Naive thymus-derived CD4-positive, alpha-beta T cell (primary cell): ENCODE measurements at regions not wholly inside any gene's neighbourhood (a gene's known extent, or its start where the extent isn't known, plus 50 kb on each side); places are given as distances from the start of the nearest gene placed in this dataset.
"Not testable (repeated sequence)": the region's sequence is repeated elsewhere in the genome, so short reads cannot be mapped to it uniquely, and the experiment has no call there.

Experiments
- ATAC-seq: fragments of 150-1000 bp; cut with Tn5 transposase; 2 replicates; pipeline ENCODE4 v1.10.0; 2021; ENCODE audit warnings: mild to moderate bottlenecking, moderate library complexity
- CTCF ChIA-PET: fragments of 350-600 bp; sonication (Branson Sonifier 250); formaldehyde crosslinking; loops from one replicate; lab custom pipeline; 2021; ENCODE audit warnings: antibody characterized with exemption; lab: Charles Lee
- POLR2A ChIA-PET: fragments of 350-600 bp; sonication (Branson Sonifier 250); formaldehyde crosslinking; loops from one replicate; lab custom pipeline; 2021; ENCODE audit warnings: antibody characterized with exemption, inconsistent platforms; lab: Charles Lee
- DNase-seq, 9 donors: peaks; one replicate each; pipeline versions ENCODE4 v3.0.0 to v3.0.0-alpha.2; 2020 to 2022; ENCODE audit warnings: mixed read lengths in 1 of 9
- H3K27ac ChIP-seq: one replicate; pipeline ENCODE4 v1.7.0; 2013; ENCODE audit warnings: mild to moderate bottlenecking, low read depth, low read length, moderate library complexity
- H3K27me3 ChIP-seq, 2 donors: one replicate each; pipeline ENCODE4 v1.7.0; 2013; ENCODE audit warnings: low read length in 2 of 2, mild to moderate bottlenecking in 2 of 2, moderate library complexity in 2 of 2; ENCODE audit not compliant: control insufficient read depth in 2 of 2, insufficient read depth in 2 of 2
- H3K36me3 ChIP-seq, 3 experiments: 1 replicate in 2 of 3; 2 replicates in 1 of 3; pipeline ENCODE4 v1.7.0; 2013; ENCODE audit warnings: low read length in 3 of 3, mild to moderate bottlenecking in 3 of 3, moderate library complexity in 1 of 3; ENCODE audit not compliant: insufficient read depth in 3 of 3, control insufficient read depth in 2 of 3
- H3K4me1 ChIP-seq, 2 donors: one replicate each; pipeline ENCODE4 v1.7.0; 2013; ENCODE audit warnings: low read length in 2 of 2, mild to moderate bottlenecking in 2 of 2, moderate library complexity in 1 of 2; ENCODE audit not compliant: control insufficient read depth in 2 of 2, insufficient read depth in 2 of 2
- H3K4me3 ChIP-seq: 2 replicates; pipeline ENCODE4 v1.7.0; 2013; ENCODE audit warnings: mild to moderate bottlenecking, low read length
- H3K9me3 ChIP-seq, 3 experiments: 1 replicate in 2 of 3; 2 replicates in 1 of 3; pipeline ENCODE4 v1.7.0; 2013; ENCODE audit warnings: low read length in 3 of 3; ENCODE audit not compliant: control insufficient read depth in 2 of 3
- H3K27ac Mint-ChIP-seq, 9 donors: one replicate each; pipeline ENCODE4 v1.8.0; 2020 to 2022; ENCODE audit warnings: mixed read lengths in 9 of 9, mild to moderate bottlenecking in 8 of 9, moderate library complexity in 5 of 9, inconsistent platforms in 2 of 9
- H3K27me3 Mint-ChIP-seq, 5 donors: one replicate each; pipeline ENCODE4 v1.8.0; 2021 to 2022; ENCODE audit warnings: mixed read lengths in 5 of 5, mild to moderate bottlenecking in 1 of 5
- H3K36me3 Mint-ChIP-seq, 5 donors: one replicate each; pipeline ENCODE4 v1.8.0; 2020 to 2022; ENCODE audit warnings: mixed read lengths in 5 of 5, mild to moderate bottlenecking in 3 of 5, inconsistent platforms in 1 of 5
- H3K4me1 Mint-ChIP-seq, 7 donors: one replicate each; pipeline ENCODE4 v1.8.0; 2020 to 2022; ENCODE audit warnings: mixed read lengths in 7 of 7, mild to moderate bottlenecking in 3 of 7, inconsistent platforms in 1 of 7
- H3K4me3 Mint-ChIP-seq, 10 donors: one replicate each; pipeline ENCODE4 v1.8.0; 2020 to 2022; ENCODE audit warnings: mild to moderate bottlenecking in 10 of 10, mixed read lengths in 10 of 10, moderate library complexity in 6 of 10, inconsistent platforms in 2 of 10
- H3K9me3 Mint-ChIP-seq, 11 donors: one replicate each; pipeline ENCODE4 v1.8.0; 2020 to 2022; ENCODE audit warnings: mixed read lengths in 11 of 11, mild to moderate bottlenecking in 4 of 11, inconsistent platforms in 1 of 11, moderate library complexity in 1 of 11
- intact Hi-C, 2 donors: fragments of 100-400 bp; cut with micrococcal nuclease; formaldehyde crosslinking; loops; one replicate each; pipeline ENCODE4 v1.15.1; 2023

DNA sequence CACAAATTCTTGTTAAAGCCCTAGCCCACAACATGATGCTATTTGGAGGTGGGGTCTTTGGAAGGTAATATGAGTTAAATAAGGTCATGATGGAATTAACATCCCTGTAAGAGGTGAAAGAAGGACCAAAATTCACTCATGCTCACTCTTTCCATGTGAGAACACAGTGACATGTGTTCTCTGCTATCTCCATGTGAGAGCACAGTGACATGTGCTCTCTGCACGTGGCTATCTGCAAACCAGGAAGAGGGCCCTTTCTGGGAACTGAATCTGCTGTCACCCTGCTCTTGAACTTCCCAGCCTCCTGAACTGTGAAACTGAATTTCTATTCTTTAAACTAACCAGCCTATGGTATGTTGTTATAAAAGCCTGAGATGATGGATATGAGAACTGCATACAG is 1159.4 kb upstream of the ADGRB3 start:
- Histone ChIP-seq H3K36me3 (no peaks in the 10 kb centered on the region), H3K27me3 (no peaks in the 10 kb centered on the region), H3K4me1 (no peaks in the 10 kb centered on the region), H3K9me3 (no peaks in the 10 kb centered on the region), H3K4me3 (no peak overlapping the region), H3K27ac (no peak overlapping the region)
- Mint-ChIP-seq H3K36me3 (no peaks in the 10 kb centered on the region), H3K4me3 (no peak overlapping the region), H3K9me3 (peaks cover 0 to 14% (median 7%) of the 10 kb centered on the region in 11 donors), H3K27me3 (no peaks in the 10 kb centered on the region), H3K27ac (no peak overlapping the region), H3K4me1 (no peaks in the 10 kb centered on the region)
- CTCF ChIA-PET = no interaction called here
- ATAC-seq (no peak), DNase-seq (no peak)
- intact Hi-C loops = no loop called here
- POLR2A ChIA-PET = no interaction called here

DNA sequence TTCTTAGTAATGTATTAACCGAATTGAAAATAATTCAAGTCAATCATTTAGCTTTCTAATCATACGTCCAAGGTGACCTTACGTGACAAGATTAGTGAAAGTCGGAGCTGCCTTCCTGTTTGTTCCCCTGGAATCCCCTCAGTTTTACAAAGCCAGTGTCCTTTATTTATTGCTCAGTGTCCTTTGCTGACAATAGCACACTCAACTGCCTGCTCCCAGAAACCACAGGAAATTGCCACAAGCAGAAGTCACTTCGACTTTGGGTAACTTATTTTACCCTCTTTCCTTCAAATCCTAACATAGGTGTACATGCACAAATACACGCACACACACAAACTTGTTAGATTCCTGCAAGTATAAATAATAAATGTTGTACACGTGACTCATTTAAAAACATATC is 1167.7 kb upstream of the ADGRB3 start:
- no peaks in the 10 kb centered on the region for H3K27me3 ChIP-seq
- POLR2A ChIA-PET = no interaction called here
- H3K27ac ChIP-seq = no peak overlapping the region
- H3K36me3 Mint-ChIP-seq = no peaks in the 10 kb centered on the region
- intact Hi-C loops = no loop called here
- H3K4me3 ChIP-seq = no peak overlapping the region
- H3K27me3 Mint-ChIP-seq = no peaks in the 10 kb centered on the region
- no peaks in the 10 kb centered on the region for H3K4me1 ChIP-seq
- DNase-seq = no peak
- H3K9me3 ChIP-seq = no peaks in the 10 kb centered on the region
- H3K9me3 Mint-ChIP-seq = peaks cover 0 to 19% (median 10%) of the 10 kb centered on the region in 11 donors
- no peaks in the 10 kb centered on the region for H3K36me3 ChIP-seq
- H3K27ac Mint-ChIP-seq = no peak overlapping the region
- H3K4me1 Mint-ChIP-seq = no peaks in the 10 kb centered on the region
- CTCF ChIA-PET = no interaction called here
- no peak overlapping the region for H3K4me3 Mint-ChIP-seq
- ATAC-seq = no peak

GRCh38 chr6:67462725-67463124 is 1172.4 kb upstream of the ADGRB3 start:
- DNase-seq, CTCF ChIA-PET, H3K27me3 ChIP-seq, H3K4me1 Mint-ChIP-seq, H3K36me3 Mint-ChIP-seq, POLR2A ChIA-PET, intact Hi-C loops, H3K27ac Mint-ChIP-seq, H3K36me3 ChIP-seq, H3K27me3 Mint-ChIP-seq, H3K27ac ChIP-seq, H3K4me3 Mint-ChIP-seq, ATAC-seq, H3K4me1 ChIP-seq, H3K4me3 ChIP-seq: not testable (repeated sequence)
- H3K9me3 ChIP-seq = peaks cover 0 to 13% (median 0%) of the 10 kb centered on the region in 3 experiments
- peaks cover 9 to 35% (median 19%) of the 10 kb centered on the region in 11 donors for H3K9me3 Mint-ChIP-seq

DNA sequence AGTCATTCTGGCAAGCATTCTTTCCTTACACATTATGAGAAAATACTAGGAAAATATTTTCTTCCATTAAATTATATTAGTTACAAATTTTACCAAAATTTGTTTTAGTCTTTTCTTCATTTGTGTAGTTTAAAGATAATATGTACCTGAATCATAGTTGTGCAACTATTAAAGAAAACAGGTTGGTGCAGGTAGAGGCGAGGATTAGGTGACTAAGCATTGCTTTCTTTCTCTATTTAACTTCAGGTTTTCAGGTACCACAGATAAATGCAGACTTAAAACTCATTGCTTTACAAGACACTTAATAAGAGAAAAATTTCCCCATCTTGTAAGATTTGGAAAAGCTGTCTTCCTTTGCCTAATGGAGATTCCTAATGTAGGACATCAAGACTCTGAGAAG is 1175.5 kb upstream of the ADGRB3 start:
- H3K9me3 ChIP-seq = peaks cover 0 to 15% (median 0%) of the 10 kb centered on the region in 3 experiments
- no peaks in the 10 kb centered on the region for H3K36me3 ChIP-seq
- Mint-ChIP-seq H3K4me1 (no peaks in the 10 kb centered on the region), H3K27ac (no peak overlapping the region), H3K27me3 (no peaks in the 10 kb centered on the region), H3K4me3 (no peak overlapping the region), H3K9me3 (peaks cover 8 to 39% (median 17%) of the 10 kb centered on the region in 11 donors), H3K36me3 (peaks cover 0 to 4% (median 0%) of the 10 kb centered on the region in 5 donors)
- POLR2A ChIA-PET = no interaction called here
- H3K4me3 ChIP-seq = no peak overlapping the region
- DNase-seq (no peak), ATAC-seq (no peak)
- no peaks in the 10 kb centered on the region for H3K4me1 ChIP-seq
- CTCF ChIA-PET = no interaction called here
- intact Hi-C loops = no loop called here
- no peaks in the 10 kb centered on the region for H3K27me3 ChIP-seq
- H3K27ac ChIP-seq = no peak overlapping the region

GRCh38 chr6:67458265-67458664 is 1176.8 kb upstream of the ADGRB3 start:
- Mint-ChIP-seq H3K27ac (no peak overlapping the region), H3K36me3 (peaks cover 0 to 4% (median 0%) of the 10 kb centered on the region in 5 donors), H3K9me3 (peaks cover 8 to 39% (median 17%) of the 10 kb centered on the region in 11 donors), H3K27me3 (no peaks in the 10 kb centered on the region), H3K4me3 (no peak overlapping the region), H3K4me1 (no peaks in the 10 kb centered on the region)
- CTCF ChIA-PET = no interaction called here
- ATAC-seq (no peak), DNase-seq (no peak)
- intact Hi-C loops = no loop called here
- Histone ChIP-seq H3K4me3 (no peak overlapping the region), H3K27ac (no peak overlapping the region), H3K9me3 (peaks cover 0 to 15% (median 0%) of the 10 kb centered on the region in 3 experiments), H3K27me3 (no peaks in the 10 kb centered on the region), H3K36me3 (no peaks in the 10 kb centered on the region), H3K4me1 (no peaks in the 10 kb centered on the region)
- POLR2A ChIA-PET = no interaction called here

- no peaks in the 10 kb centered on the region for H3K27me3 ChIP-seq
- intact Hi-C loops = no loop called here
- H3K4me3 ChIP-seq = no peak overlapping the region
- CTCF ChIA-PET = no interaction called here
- H3K9me3 ChIP-seq = no peaks in the 10 kb centered on the region
- H3K36me3 ChIP-seq = no peaks in the 10 kb centered on the region
- no peaks in the 10 kb centered on the region for H3K4me1 ChIP-seq
- Mint-ChIP-seq H3K27me3 (no peaks in the 10 kb centered on the region), H3K4me3 (no peak overlapping the region), H3K36me3 (no peaks in the 10 kb centered on the region), H3K4me1 (no peaks in the 10 kb centered on the region), H3K27ac (no peak overlapping the region), H3K9me3 (peaks cover 0 to 22% (median 0%) of the 10 kb centered on the region in 11 donors)
- ATAC-seq (no peak), DNase-seq (no peak)
- no peak overlapping the region for H3K27ac ChIP-seq
- POLR2A ChIA-PET = no interaction called here
These were observed 1183.2 kb upstream of the ADGRB3 start for GRCh38 chr6:67451874-67452273.

DNA sequence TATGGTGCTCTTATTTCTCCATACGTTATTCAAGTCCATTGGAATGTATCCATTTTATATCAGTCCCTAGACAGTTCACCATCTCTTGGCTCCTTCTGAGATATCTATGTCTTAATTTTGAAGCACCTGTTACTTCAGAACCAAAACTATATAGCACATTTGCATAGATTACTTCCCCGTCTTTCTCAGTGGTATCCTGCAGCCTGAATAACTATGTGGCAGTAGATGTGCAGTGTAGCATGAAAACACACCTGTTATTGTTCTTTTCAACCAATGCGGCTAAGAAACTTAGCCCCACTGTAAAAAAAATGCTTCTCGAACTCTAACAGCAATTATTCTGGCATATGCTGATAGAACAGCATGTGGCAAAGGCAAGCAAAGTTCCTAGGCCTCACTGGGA is 1184.4 kb upstream of the ADGRB3 start:
- H3K36me3 Mint-ChIP-seq = no peaks in the 10 kb centered on the region
- Histone ChIP-seq H3K9me3 (no peaks in the 10 kb centered on the region), H3K27me3 (no peaks in the 10 kb centered on the region), H3K36me3 (no peaks in the 10 kb centered on the region), H3K4me3 (no peak overlapping the region), H3K4me1 (no peaks in the 10 kb centered on the region), H3K27ac (no peak overlapping the region)
- H3K27ac Mint-ChIP-seq = no peak overlapping the region
- POLR2A ChIA-PET = no interaction called here
- CTCF ChIA-PET = no interaction called here
- intact Hi-C loops = no loop called here
- DNase-seq = no peak
- peaks cover 0 to 21% (median 0%) of the 10 kb centered on the region in 11 donors for H3K9me3 Mint-ChIP-seq
- no peaks in the 10 kb centered on the region for H3K4me1 Mint-ChIP-seq
- no peak overlapping the region for H3K4me3 Mint-ChIP-seq
- no peaks in the 10 kb centered on the region for H3K27me3 Mint-ChIP-seq
- no peak for ATAC-seq
